Activated naive CD8-positive, alpha-beta T cell treated with anti-CD3 and anti-CD28 coated beads, Interleukin-2, amount 10 ng/mL, durations not matched to agents 7 days and 5 days (primary cell): ENCODE measurements at regions not wholly inside any gene's neighbourhood (a gene's known extent, or its start where the extent isn't known, plus 50 kb on each side); places are given as distances from the start of the nearest gene placed in this dataset.
"Not testable (repeated sequence)": the region's sequence is repeated elsewhere in the genome, so short reads cannot be mapped to it uniquely, and the experiment has no call there.

Source experiments
- ATAC-seq: fragments of 150-1000 bp; cut with Tn5 transposase; one replicate; pipeline ENCODE4 v1.10.0; 2021; ENCODE audit warnings: low read depth, moderate library complexity
- POLR2A ChIA-PET: fragments of 350-600 bp; sonication (Branson Sonifier 250); formaldehyde crosslinking; loops from one replicate; lab custom pipeline; 2021; ENCODE audit warnings: antibody characterized with exemption; lab: Charles Lee
- DNase-seq: peaks from one replicate; pipeline ENCODE4 v3.0.0; 2021
- H3K27ac Mint-ChIP-seq: one replicate; pipeline ENCODE4 v1.8.0; 2022; ENCODE audit warnings: mild to moderate bottlenecking, mixed read lengths
- H3K27me3 Mint-ChIP-seq: one replicate; pipeline ENCODE4 v1.8.0; 2022; ENCODE audit warnings: mild to moderate bottlenecking, moderate library complexity, mixed read lengths
- H3K36me3 Mint-ChIP-seq: one replicate; pipeline ENCODE4 v1.8.0; 2021; ENCODE audit warnings: mild to moderate bottlenecking, mixed read lengths
- H3K4me1 Mint-ChIP-seq: one replicate; pipeline ENCODE4 v1.8.0; 2021; ENCODE audit warnings: mixed read lengths
- H3K4me3 Mint-ChIP-seq: one replicate; pipeline ENCODE4 v1.8.0; 2022; ENCODE audit warnings: mild to moderate bottlenecking, moderate library complexity, mixed read lengths
- H3K9me3 Mint-ChIP-seq: one replicate; pipeline ENCODE4 v1.8.0; 2021; ENCODE audit warnings: mixed read lengths

DNA sequence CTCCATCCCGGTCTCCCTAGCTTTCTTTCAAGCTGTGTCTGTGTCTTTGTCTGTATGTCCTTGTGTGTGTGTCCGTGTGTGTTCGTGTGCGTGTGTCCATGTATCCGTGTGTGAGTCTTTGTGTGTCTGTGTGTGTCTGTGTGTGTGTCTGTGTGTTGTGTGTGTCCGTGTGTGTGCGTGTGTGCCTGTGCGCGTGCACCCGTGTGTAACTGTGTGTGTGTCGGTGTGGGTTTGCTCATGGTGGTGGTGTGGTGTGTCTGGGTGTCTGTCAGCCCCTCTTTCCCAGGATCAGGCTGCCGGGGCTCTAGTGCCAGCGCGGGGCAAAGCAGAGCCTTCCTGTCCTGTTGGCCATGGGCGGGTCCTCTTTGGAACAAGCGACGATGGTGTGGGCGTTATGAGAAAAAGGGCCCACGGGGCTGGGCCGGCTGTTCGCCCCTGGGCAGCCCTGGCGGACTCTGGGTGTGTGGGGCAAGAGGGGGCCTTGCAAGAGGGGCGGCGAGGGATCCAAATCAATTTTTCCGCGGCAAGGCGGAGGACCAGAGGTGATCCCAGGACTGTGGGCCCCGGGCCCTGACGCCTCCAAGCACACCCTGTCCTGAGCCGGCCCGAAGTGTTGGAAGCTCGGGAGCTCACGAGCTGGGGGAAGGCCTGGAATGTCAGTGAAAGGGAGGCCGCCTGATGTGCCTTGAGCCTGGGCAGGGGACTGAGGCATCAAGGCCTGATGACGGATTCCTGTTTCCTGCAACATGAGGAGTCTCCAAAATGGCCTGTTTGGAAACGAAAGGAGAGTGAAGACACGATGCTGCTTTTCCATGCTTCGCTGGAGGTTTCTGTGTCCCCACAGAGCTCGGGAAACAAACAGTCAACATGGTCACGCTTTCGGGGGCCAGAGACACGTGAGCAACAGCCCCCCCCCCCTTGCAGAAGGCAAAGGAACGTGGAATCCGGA lies 3929.2 kb upstream of the OR11H1 start:
- POLR2A ChIA-PET, result no interaction called here
- DNase-seq, result no peak
- H3K27ac Mint-ChIP-seq, result no peak overlapping the region
- peaks cover 4% of the 10 kb centered on the region for H3K36me3 Mint-ChIP-seq
- H3K4me3 Mint-ChIP-seq, result no peak overlapping the region
- H3K4me1 Mint-ChIP-seq, result no peaks in the 10 kb centered on the region
- no peaks in the 10 kb centered on the region for H3K27me3 Mint-ChIP-seq
- H3K9me3 Mint-ChIP-seq, result peaks cover 17% of the 10 kb centered on the region
- no peak for ATAC-seq

DNA sequence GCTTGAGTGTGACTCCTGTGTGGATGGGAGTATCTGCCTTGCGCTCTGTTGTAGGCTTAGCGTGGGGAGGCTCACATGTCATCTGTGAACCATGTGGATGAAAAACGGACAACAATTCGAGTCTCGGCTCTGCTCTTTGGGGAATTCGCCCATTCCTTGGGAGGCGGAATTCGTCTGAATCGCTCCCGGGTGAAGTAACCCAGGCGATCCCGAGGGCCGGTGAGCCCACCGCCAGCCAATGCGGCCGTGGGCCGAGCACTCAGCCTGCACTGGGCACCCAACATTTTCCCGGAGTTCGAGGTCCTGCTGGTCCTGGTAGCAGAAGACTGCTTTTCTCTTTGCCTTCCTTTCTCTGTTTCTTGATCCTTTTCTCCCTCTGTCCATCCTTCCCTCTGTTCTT lies 3928.5 kb upstream of the OR11H1 start:
- H3K27me3 Mint-ChIP-seq, H3K27ac Mint-ChIP-seq, H3K4me1 Mint-ChIP-seq, H3K4me3 Mint-ChIP-seq, DNase-seq, POLR2A ChIA-PET, ATAC-seq, H3K36me3 Mint-ChIP-seq: not testable (repeated sequence)
- peaks cover 18% of the 10 kb centered on the region for H3K9me3 Mint-ChIP-seq

DNA sequence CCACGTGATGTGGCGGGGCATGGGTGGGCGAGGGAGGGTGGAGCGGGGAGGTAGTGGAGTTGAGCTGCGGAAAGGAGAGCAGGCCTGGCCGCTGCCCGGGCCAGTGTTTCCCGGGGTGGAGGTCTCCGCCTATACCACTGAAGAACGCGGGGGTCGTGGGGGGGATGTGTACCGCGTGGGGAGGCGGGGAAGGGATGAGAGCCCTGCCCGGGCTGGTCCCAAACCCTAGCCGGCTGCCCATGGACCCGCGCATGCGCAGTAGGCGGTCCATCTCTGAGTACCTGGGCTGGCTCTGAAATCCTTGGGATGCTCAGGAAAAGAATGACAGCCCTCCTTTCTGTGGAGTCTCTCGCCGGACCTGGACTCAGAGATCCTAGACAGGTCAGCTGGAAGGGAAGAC lies 3927.8 kb upstream of the OR11H1 start:
- H3K36me3 Mint-ChIP-seq, H3K4me3 Mint-ChIP-seq, POLR2A ChIA-PET, H3K27me3 Mint-ChIP-seq, ATAC-seq, DNase-seq, H3K27ac Mint-ChIP-seq, H3K4me1 Mint-ChIP-seq: not testable (repeated sequence)
- H3K9me3 Mint-ChIP-seq, result peaks cover 18% of the 10 kb centered on the region

DNA sequence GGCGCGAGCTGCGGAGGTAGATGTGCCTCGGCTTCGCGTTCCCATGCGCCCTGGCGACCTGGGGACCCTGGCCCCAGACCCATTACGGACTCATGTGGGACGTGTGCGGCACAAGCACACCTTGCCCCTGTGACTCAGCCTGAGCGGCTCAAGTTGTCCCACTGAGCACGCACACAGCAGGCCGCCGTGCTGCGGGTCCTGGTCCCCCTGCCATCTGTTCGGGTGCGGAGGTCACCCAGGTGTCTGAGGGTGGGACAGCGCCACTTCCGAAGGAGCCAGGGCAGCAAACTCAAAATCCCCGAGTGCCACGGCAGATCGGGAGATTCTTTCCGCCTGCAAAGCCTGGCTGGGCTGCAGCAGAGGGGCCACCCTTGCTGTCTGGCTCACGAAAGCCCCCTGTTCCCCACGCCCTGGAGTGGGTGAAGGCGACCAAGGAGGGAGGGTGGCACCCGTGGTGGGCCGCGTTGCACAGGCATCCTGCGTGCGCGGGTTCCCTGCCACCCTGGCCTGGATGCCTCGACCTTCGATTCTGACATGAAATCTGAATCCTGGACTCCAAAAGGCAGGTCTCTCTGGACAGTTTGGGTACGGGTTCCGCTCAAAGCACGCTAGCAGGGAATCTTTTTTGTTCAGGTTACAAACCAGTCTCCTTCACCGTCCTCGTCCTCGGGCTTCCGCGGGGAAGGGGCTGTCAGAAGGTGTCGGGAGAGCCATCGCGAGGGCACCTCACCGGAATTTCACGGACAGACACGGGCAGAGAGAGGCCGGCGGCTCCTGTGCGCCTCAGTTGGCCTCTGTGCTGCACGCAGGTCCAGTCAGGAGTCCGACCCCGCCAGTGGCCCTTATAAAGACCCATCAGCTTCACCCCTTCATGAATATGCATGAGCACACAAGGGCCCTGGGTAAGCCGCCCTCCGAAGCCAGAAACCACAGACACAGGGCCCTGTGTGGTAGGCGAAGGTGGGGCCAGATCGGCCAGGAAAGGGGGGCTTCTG lies 3926.8 kb upstream of the OR11H1 start:
- H3K4me1 Mint-ChIP-seq, ATAC-seq, H3K27ac Mint-ChIP-seq, DNase-seq, H3K36me3 Mint-ChIP-seq, H3K27me3 Mint-ChIP-seq, H3K4me3 Mint-ChIP-seq, POLR2A ChIA-PET: not testable (repeated sequence)
- peaks cover 19% of the 10 kb centered on the region for H3K9me3 Mint-ChIP-seq

DNA sequence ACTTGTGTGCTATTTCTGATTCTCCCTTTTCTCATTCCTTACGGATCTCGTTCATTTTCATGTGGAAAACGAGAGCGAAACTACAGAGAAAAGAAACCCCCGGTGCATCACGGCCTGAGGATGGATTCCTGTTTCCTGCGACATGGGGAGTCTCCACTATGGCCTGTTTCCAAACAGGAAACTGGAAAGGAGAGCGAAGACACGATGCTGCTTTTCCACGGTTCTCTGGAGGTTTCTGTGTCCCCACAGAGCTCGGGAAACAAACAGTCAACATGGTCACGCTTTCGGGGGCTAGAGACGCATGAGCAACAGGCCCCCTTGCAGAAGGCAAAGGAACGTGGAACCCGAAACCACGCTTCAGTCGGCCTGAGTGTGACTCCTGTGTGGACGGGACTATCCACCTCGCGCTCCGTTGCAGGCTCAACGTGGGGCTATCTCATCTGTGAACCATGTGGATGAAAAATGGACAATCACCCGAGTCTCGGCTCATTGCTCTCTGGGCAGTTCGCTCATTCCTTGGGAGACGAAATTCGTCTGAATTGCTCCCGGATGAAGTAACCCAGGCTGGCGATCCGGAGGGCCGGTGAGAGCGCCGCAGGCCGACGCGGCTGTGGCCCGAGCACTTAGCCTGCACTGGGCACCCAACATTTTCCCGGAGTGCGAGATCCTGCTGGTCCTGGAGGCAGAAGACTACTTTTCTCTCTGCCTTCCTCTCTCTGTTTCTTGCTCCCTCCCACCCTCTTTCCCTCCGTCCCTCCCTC lies 3923.2 kb upstream of the OR11H1 start:
- DNase-seq, ATAC-seq, POLR2A ChIA-PET, H3K36me3 Mint-ChIP-seq, H3K27ac Mint-ChIP-seq, H3K27me3 Mint-ChIP-seq, H3K4me1 Mint-ChIP-seq, H3K4me3 Mint-ChIP-seq: not testable (repeated sequence)
- H3K9me3 Mint-ChIP-seq, result peaks cover 15% of the 10 kb centered on the region

DNA sequence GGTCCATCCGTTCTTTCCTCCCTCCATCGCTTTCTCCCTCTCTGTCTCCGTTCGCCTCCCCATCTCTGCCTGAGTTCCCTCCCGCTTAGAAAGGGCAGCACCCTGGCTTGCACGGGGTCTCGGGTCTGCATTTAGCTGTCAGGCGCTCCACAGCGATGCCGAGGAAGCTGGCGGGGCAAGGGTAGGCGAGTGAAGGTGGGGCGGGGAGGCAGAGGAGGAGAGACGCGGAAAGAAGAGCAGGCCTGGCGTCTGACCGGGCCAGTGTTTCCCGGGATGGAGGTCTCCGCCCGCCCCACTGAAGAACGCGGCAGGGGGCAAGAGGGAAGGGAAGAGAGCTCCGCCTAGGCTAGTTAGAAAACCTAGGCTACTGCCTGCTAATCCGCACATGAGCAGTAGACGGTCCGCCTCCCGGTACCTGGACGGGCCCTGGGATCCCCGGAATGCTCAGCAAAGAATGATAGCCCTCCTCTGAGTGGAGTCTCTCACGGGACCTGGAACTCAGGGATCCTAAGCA lies 3922.5 kb upstream of the OR11H1 start:
- POLR2A ChIA-PET, result no interaction called here

DNA sequence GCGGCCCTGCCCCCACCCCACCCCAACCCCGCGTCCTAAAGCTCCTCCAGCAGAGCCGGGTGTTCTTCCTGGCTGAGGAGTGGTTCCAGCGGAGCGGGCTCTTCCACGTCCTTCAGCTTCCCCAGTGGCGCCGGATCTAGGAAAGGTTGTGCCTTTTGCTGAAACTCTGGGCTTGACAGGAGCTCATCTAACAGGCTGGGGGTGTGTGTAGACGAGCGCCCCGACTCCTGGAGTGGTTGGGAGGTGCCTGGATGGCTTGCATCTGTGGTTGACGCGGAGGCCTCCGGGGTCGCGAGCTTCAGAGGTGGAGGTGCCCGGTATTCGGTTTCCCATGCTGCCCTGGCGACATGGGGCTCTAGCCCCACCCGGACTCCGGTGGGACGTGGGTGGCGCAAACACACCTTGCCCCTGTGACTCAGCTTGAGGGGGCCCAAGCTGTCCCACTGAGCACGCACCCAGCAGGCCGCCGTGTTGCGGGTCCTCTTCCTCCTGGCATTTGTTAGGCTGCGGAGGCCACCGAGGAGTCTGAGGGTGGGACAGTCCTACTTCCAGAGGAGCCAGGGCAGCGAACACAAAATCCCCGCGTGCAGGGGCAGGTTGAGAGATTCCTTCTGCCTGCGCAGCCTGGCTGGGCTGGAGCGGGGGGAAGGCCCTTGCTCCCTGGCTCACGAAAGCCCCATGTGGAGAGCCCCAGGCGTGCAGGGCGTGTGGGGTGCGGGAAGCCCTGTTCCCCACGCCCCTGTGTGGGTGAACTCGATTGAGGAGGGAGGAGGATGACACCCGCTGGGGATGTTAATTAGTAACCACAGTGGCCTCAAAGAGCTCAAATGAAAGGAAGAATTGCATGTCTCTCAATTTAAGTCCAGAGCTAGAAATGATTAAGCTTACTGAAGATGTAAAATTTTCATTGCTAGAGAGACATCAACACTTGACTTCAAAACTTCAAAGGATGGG lies 3921.7 kb upstream of the OR11H1 start:
- H3K4me3 Mint-ChIP-seq, H3K4me1 Mint-ChIP-seq, POLR2A ChIA-PET, H3K27ac Mint-ChIP-seq, H3K27me3 Mint-ChIP-seq, ATAC-seq, DNase-seq, H3K36me3 Mint-ChIP-seq: not testable (repeated sequence)
- peaks cover 19% of the 10 kb centered on the region for H3K9me3 Mint-ChIP-seq

More for the DNA sequence above, 3922.5 kb upstream of the OR11H1 start:
- Mint-ChIP-seq H3K4me3 (no peak overlapping the region), H3K9me3 (peaks cover 15% of the 10 kb centered on the region), H3K4me1 (no peaks in the 10 kb centered on the region), H3K27ac (no peak overlapping the region), H3K36me3 (peaks cover 2% of the 10 kb centered on the region), H3K27me3 (no peaks in the 10 kb centered on the region)
- ATAC-seq (no peak), DNase-seq (no peak)

DNA sequence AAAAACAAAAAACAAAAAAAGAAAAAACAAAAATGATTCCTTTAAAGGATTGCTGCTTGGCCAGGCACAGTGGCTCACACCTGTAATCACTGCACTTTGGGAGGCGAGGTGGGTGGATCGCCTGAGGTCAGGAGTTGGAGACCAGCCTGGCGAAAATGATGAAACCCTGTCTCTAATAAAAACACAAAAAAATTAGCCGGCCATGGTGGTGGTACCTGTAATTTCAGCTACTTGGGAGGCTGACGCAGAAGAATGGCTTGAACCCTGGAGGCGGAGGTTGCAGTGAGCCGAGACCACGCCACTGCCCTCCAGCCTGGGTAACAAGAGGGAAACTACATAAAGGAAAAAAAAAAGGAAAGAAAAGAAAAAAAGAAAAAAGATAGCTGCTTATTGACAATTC lies 3920.8 kb upstream of the OR11H1 start:
- POLR2A ChIA-PET, H3K4me3 Mint-ChIP-seq, H3K27me3 Mint-ChIP-seq, DNase-seq, H3K36me3 Mint-ChIP-seq, H3K4me1 Mint-ChIP-seq, H3K27ac Mint-ChIP-seq, ATAC-seq: not testable (repeated sequence)
- H3K9me3 Mint-ChIP-seq, result peaks cover 24% of the 10 kb centered on the region

DNA sequence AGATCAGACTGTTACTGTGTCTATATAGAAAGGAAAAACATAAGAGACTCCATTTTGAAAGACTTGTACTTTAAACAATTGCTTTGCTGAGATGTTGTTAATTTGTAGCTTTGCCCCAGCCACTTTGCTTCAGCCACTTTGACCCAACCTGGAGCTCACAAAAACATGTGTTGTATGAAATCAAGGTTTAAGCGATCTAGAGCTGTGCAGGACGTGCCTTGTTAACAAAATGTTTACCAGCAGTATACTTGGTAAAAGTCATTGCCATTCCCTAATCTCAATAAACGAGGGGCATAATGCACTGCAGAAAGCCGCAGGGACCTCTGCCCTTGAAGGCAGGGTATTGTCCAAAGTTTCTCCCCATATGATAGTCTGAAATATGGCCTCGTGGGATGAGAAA lies 3919.5 kb upstream of the OR11H1 start:
- POLR2A ChIA-PET, ATAC-seq, H3K27me3 Mint-ChIP-seq, DNase-seq, H3K4me3 Mint-ChIP-seq, H3K4me1 Mint-ChIP-seq, H3K27ac Mint-ChIP-seq, H3K36me3 Mint-ChIP-seq: not testable (repeated sequence)
- peaks cover 28% of the 10 kb centered on the region for H3K9me3 Mint-ChIP-seq

DNA sequence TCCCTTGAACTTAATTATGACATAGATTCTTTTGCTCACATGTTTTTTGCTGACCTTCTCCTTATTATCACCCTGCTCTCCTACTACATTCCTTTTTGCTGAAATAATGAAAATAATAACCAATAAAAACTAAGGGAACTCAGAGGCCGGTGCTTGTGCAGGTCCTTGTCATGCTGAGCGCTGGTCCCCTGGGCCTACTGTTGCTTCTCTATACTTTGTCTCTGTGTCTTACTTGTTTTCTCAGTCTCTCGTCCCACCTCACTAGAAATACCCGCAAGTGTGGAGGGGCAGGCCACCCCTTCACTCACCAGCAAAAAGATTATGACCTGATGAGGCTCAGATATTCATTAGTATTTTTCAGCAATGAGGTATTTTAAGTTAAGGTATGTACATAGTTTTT lies 3918.8 kb upstream of the OR11H1 start:
- H3K36me3 Mint-ChIP-seq, ATAC-seq, H3K4me1 Mint-ChIP-seq, H3K27me3 Mint-ChIP-seq, H3K4me3 Mint-ChIP-seq, POLR2A ChIA-PET, DNase-seq, H3K27ac Mint-ChIP-seq: not testable (repeated sequence)
- H3K9me3 Mint-ChIP-seq, result peaks cover 29% of the 10 kb centered on the region

DNA sequence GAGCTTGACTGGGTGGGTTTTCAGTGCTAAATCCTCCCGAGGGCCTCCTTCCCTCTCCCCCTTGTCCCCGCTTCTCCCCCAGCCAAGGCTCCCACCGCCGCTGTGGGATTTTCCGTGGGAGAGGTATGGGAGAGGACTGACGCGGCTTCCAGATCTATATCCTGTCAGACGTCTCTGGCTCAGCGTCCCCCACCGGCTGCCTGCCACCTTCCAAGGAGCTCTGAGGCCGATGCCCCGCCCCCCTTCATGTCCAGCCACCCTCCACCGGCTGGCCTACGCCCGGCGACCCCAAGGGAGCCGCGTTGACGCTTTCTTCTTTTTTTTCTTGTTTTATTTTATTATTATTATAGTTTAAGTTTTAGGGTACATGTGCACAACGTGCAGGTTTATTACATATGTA lies 3916.7 kb upstream of the OR11H1 start:
- DNase-seq, POLR2A ChIA-PET, H3K36me3 Mint-ChIP-seq, ATAC-seq, H3K27ac Mint-ChIP-seq, H3K4me1 Mint-ChIP-seq, H3K4me3 Mint-ChIP-seq, H3K27me3 Mint-ChIP-seq: not testable (repeated sequence)
- H3K9me3 Mint-ChIP-seq, result peaks cover 37% of the 10 kb centered on the region

DNA sequence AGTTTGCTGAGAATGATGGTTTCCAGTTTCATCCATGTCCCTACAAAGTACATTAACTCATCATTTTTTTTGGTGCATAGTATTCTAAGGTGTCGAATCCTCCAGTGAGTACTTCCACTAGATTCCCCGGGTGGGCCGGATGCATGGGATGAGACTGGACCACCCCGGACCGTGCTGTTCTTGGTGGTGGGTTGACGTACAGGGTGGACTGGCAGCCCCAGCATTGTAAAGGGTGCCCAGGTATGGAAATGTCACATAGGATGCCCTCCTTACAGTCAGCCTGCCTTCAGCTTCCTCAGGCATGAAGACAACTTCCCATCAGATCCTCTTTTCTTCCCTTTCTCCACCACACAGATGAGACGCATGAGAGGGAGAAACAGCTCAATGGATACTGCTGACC lies 3916.1 kb upstream of the OR11H1 start:
- H3K9me3 Mint-ChIP-seq, result peaks cover 39% of the 10 kb centered on the region
- H3K4me1 Mint-ChIP-seq, DNase-seq, H3K36me3 Mint-ChIP-seq, POLR2A ChIA-PET, H3K27me3 Mint-ChIP-seq, H3K27ac Mint-ChIP-seq, ATAC-seq, H3K4me3 Mint-ChIP-seq: not testable (repeated sequence)
